ENCODE measurements at regions not wholly inside any gene's neighbourhood (a gene's known extent, or its start where the extent isn't known, plus 50 kb on each side); places are given as distances from the start of the nearest gene placed in this dataset.

DNA sequence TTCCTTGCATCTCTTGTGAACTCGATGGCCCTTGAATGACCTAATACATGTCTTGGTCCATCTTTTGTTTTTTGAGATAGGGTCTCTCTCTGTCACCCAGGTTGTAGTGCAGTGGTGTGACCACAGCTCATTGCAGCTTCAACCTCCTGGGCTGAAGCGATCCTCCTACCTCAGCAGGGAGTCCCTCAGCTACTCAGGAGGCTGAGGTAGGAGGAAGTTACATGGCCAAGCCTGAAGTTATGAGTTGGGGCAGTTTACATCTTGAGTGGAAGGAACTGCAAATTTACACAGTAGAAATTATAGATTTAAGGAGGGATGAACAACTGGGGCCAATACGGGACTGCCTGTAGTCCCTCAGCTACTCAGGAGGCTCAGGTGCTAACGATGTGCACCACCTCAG lies 97.2 kb upstream of the METTL14 start:
- TF ChIP-seq POLR2A (IDR thresholded peaks at IDR 0.05; ENCODE audit: extremely low read depth, insufficient read length) = no peak
- TF ChIP-seq, protein P1, sequence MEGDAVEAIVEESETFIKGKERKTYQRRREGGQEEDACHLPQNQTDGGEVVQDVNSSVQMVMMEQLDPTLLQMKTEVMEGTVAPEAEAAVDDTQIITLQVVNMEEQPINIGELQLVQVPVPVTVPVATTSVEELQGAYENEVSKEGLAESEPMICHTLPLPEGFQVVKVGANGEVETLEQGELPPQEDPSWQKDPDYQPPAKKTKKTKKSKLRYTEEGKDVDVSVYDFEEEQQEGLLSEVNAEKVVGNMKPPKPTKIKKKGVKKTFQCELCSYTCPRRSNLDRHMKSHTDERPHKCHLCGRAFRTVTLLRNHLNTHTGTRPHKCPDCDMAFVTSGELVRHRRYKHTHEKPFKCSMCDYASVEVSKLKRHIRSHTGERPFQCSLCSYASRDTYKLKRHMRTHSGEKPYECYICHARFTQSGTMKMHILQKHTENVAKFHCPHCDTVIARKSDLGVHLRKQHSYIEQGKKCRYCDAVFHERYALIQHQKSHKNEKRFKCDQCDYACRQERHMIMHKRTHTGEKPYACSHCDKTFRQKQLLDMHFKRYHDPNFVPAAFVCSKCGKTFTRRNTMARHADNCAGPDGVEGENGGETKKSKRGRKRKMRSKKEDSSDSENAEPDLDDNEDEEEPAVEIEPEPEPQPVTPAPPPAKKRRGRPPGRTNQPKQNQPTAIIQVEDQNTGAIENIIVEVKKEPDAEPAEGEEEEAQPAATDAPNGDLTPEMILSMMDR (IDR thresholded peaks at IDR 0.05; ENCODE audit: low read depth, low read length) = no peak
- TF ChIP-seq MAX (IDR thresholded peaks at IDR 0.05; ENCODE audit: low read depth, low read length) = no peak
